Breast epithelium (tissue), 3 donors: ENCODE measurements at regions not wholly inside any gene's neighbourhood (a gene's known extent, or its start where the extent isn't known, plus 50 kb on each side); places are given as distances from the start of the nearest gene placed in this dataset.

ENCODE experiments used
- CTCF ChIP-seq, 3 donors: fragments of 450-650 bp; IDR thresholded peaks; one replicate each; pipeline ENCODE4 v1.5.1; 2016 to 2017; ENCODE audit warnings: antibody characterized with exemption in 3 of 3, mild to moderate bottlenecking in 3 of 3, moderate library complexity in 3 of 3
- POLR2A ChIP-seq: fragments of 450-650 bp; IDR thresholded peaks from one replicate; pipeline ENCODE4 v1.6.1; 2016; ENCODE audit warnings: antibody characterized with exemption, mild to moderate bottlenecking, moderate library complexity

- TF ChIP-seq CTCF (IDR thresholded peaks at IDR 0.05) = no peak
- no peak for TF ChIP-seq POLR2A
These were observed 295.7 kb downstream of the TUSC7 start for GRCh38 chr3:117005274-117005673.
